Fibroblast of the aortic adventitia (primary cell): ENCODE measurements at regions not wholly inside any gene's neighbourhood (a gene's known extent, or its start where the extent isn't known, plus 50 kb on each side); places are given as distances from the start of the nearest gene placed in this dataset.

Source experiments
- DNase-seq: peaks from one replicate; pipeline ENCODE4 v3.0.0-alpha.2; 2010; ENCODE audit warnings: low read depth
- H3K4me3 ChIP-seq: 2 replicates; pipeline ENCODE4 v1.5.1; 2011; ENCODE audit warnings: low read depth, mild to moderate bottlenecking, control low read depth, low read length, moderate library complexity
- TF ChIP-seq, protein P1 (sequence below): IDR thresholded peaks from 2 replicates; pipeline ENCODE4 v1.5.1; 2011; ENCODE audit warnings: mild to moderate bottlenecking, low read length, control low read depth, inconsistent platforms; ENCODE audit not compliant: insufficient read depth

DNA sequence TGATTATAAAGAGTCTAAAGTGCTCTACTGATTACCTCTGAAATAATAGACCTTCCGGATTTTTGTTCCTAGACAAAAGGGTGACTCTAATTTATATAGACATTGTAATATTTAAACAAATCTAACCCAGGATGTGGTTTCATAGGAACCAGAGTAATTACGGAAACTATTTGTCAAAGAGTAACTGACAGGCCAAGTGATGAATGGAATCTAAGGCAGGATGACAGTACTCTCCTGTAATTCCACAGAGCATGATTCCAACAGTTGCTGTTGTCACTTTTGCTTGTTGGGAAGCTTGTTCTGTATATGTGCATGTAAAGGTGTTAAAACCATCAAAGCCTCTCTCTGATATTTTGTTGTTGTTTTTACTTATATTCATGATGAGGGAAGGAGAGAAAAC, 1141.0 kb downstream of the IGSF11 start:
- DNase-seq, result no peak
- H3K4me3 ChIP-seq, result no peak overlapping the region
- TF ChIP-seq, protein P1, sequence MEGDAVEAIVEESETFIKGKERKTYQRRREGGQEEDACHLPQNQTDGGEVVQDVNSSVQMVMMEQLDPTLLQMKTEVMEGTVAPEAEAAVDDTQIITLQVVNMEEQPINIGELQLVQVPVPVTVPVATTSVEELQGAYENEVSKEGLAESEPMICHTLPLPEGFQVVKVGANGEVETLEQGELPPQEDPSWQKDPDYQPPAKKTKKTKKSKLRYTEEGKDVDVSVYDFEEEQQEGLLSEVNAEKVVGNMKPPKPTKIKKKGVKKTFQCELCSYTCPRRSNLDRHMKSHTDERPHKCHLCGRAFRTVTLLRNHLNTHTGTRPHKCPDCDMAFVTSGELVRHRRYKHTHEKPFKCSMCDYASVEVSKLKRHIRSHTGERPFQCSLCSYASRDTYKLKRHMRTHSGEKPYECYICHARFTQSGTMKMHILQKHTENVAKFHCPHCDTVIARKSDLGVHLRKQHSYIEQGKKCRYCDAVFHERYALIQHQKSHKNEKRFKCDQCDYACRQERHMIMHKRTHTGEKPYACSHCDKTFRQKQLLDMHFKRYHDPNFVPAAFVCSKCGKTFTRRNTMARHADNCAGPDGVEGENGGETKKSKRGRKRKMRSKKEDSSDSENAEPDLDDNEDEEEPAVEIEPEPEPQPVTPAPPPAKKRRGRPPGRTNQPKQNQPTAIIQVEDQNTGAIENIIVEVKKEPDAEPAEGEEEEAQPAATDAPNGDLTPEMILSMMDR, result no peak

GRCh38 chr3:117898722-117899522, 1135.7 kb downstream of the IGSF11 start:
- TF ChIP-seq, protein P1, result peak; percentile 25
- no peak for DNase-seq
- H3K4me3 ChIP-seq, result no peak overlapping the region

DNA sequence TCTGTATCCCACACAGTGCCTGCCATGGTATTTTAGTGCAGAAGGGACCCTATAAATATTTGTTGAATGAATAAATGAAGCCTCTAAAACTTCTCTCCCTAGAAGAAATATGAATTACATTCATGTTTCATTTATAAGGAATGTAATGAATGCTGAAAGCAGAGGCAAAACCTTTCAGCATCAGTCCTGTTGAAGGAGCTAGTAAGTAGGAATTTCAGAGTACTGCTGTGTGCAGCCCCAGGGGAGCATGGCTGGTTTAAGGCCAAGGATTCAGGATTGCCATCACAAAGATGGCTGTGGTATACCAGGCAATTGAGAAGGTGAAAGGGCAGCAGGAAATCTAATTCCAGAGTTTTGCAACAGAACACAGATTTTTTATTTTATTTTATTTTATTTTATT, 1131.4 kb downstream of the IGSF11 start:
- TF ChIP-seq, protein P1, result no peak
- DNase-seq, result peak; percentile 91
- no peak overlapping the region for H3K4me3 ChIP-seq

DNA sequence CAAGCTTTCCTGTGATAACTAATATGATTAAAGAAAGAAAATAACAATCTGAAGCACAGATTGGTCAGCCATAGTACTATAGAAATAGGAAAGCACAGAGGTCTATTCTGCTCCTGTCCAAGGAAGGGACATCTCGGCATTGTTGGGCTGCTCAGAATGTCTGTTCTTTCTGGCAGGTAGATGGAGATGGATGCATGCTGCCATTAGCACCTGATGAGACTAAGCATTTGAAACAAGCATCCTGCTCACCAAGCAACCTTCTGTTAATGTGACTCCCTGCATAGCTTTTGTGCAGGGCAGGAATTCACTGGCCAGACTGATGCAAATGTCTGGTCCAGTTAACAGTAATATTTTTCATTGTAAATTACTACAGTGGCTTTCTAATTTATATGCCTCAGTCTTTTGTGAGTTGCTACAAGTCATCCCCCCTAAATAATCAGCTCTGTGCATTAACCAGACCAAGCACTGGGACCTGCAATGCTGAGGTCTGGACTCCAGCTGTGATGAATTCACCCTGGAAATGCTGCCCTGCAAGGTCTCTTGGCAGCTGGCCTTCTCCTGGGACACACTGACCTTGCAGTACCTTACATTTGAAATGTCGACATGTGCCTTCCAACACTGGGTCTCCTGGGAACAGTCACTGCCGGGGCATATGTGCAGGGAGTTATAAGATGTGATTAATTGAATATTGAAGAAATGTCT, 1123.7 kb downstream of the IGSF11 start:
- H3K4me3 ChIP-seq, result no peak overlapping the region
- no peak for DNase-seq
- TF ChIP-seq, protein P1, result no peak

DNA sequence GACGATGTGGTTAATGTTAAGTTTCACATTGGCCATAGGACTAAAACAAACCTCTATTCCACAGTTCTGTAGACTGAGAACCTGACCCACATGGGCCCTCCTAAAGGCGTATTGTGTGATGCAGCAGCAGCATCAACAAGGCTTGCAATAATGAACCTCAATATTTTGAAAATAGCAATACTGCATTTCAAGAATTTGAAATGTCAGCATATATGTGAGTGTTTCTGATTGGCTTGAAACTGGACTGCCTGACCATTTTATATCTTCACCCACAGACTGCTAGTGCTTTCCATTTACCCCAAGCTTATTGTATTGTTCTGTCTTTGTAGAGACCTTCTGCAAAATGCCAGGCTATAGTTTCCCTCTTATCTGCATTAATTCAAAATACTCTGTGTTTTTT, 1122.3 kb downstream of the IGSF11 start:
- TF ChIP-seq, protein P1, result no peak
- DNase-seq, result no peak
- H3K4me3 ChIP-seq, result no peak overlapping the region

DNA sequence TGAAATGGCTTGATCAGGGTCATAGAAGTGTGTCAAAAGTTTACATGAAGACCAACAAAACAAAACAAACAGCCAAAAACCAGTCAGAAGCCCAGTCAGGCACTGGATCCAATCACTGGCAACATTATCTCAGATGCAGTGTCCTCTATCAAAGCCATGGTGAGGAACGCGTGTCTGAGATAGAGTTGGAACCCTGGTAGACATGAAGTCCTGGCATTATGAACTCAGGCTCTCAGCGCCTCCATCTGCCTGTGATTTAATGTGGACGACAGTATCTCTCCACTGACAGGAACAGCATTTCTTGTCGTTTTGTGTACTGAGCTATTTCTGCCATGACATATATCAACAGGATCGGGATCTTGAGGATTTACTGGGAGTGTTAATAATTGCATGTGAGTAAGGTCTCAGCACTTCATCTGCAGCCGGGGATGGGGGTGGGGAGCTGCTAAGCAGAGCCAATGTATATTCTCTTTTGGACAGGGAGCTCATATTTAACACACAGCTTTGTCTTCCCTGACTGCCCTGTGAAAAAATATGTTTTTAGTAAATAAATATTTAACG, 1120.0 kb downstream of the IGSF11 start:
- no peak overlapping the region for H3K4me3 ChIP-seq
- TF ChIP-seq, protein P1, result no peak
- DNase-seq, result no peak
